Astrocyte of the spinal cord (primary cell): ENCODE measurements at regions not wholly inside any gene's neighbourhood (a gene's known extent, or its start where the extent isn't known, plus 50 kb on each side); places are given as distances from the start of the nearest gene placed in this dataset.
A peak's percentile ranks its signal among the peaks of the same experiment; 100 is the strongest.

Source experiments
- DNase-seq: peaks from one replicate; pipeline ENCODE4 v3.0.0; 2011; ENCODE audit warnings: low read depth, low spot score
- H3K4me3 ChIP-seq: 2 replicates; pipeline ENCODE4 v1.5.1; 2011; ENCODE audit warnings: low read depth, mild to moderate bottlenecking, low read length, moderate library complexity
- CTCF ChIP-seq: IDR thresholded peaks from 2 replicates; pipeline ENCODE4 v1.5.1; 2012; ENCODE audit warnings: low read depth, mild to moderate bottlenecking, low read length, inconsistent platforms
- in situ Hi-C: cut with HindIII; loops from 2 replicates; pipeline ENCODE4 v1.10.0; 2017; ENCODE audit warnings: low sequenced_read_pairs

DNA sequence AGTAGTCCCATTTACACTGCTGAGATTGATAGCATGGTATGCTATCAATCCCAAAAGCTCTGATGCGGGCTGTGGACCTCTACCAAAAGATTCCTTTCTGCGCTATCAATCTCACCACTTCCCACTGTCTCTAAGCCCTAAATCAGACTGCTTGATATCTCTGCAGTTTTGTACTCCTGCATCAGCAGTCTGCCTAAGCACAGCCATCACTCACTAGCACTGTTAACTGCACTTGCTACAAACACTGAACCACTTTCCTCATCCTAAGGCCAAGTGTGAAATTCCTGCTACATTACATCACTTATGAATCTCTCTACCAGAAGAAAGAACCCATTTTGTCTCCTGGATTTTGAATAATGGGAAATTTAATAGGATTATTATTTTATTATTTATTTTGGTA is 237.0 kb downstream of the HNMT start:
- DNase-seq, result no peak
- in situ Hi-C loops, result no loop called here
- no peak for TF ChIP-seq CTCF
- H3K4me3 ChIP-seq, result no peak overlapping the region

GRCh38 chr2:138202762-138203161 is 238.5 kb downstream of the HNMT start:
- no peak for DNase-seq
- no peak for TF ChIP-seq CTCF
- in situ Hi-C loops, result no loop called here
- no peak overlapping the region for H3K4me3 ChIP-seq

- H3K4me3 ChIP-seq, result no peak overlapping the region
- in situ Hi-C loops, result no loop called here
- no peak for TF ChIP-seq CTCF
Measured at GRCh38 chr2:138205281-138205680, 241.0 kb downstream of the HNMT start.

GRCh38 chr2:138207074-138207930 is 243.0 kb downstream of the HNMT start:
- in situ Hi-C loops, result no loop called here
- no peak overlapping the region for H3K4me3 ChIP-seq
- no peak for DNase-seq
- TF ChIP-seq CTCF, result no peak

More at GRCh38 chr2:138205281-138205680, 241.0 kb downstream of the HNMT start:
- DNase-seq, result no peak

GRCh38 chr2:138209009-138209408 is 244.7 kb downstream of the HNMT start:
- no peak for TF ChIP-seq CTCF
- in situ Hi-C loops, result no loop called here
- H3K4me3 ChIP-seq, result no peak overlapping the region
- peak; percentile 1 for DNase-seq

GRCh38 chr2:138210487-138210886 is 246.2 kb downstream of the HNMT start:
- in situ Hi-C loops, result no loop called here
- no peak overlapping the region for H3K4me3 ChIP-seq
- no peak for TF ChIP-seq CTCF
- no peak for DNase-seq

GRCh38 chr2:138212434-138212833 is 248.2 kb downstream of the HNMT start:
- no peak for TF ChIP-seq CTCF
- no peak for DNase-seq
- in situ Hi-C loops, result no loop called here
- H3K4me3 ChIP-seq, result no peak overlapping the region
